NCI-H2107 treated with DMSO at 0.1 percent for 48 hours (cell line): ENCODE measurements at regions not wholly inside any gene's neighbourhood (a gene's known extent, or its start where the extent isn't known, plus 50 kb on each side); places are given as distances from the start of the nearest gene placed in this dataset.
"Not testable (repeated sequence)": the region's sequence is repeated elsewhere in the genome, so short reads cannot be mapped to it uniquely, and the experiment has no call there.

Experiments
- DNase-seq: peaks from one replicate; lab custom pipeline; 2025; ENCODE audit not compliant: unreplicated experiment; lab: John Stamatoyannopoulos, UW

DNA sequence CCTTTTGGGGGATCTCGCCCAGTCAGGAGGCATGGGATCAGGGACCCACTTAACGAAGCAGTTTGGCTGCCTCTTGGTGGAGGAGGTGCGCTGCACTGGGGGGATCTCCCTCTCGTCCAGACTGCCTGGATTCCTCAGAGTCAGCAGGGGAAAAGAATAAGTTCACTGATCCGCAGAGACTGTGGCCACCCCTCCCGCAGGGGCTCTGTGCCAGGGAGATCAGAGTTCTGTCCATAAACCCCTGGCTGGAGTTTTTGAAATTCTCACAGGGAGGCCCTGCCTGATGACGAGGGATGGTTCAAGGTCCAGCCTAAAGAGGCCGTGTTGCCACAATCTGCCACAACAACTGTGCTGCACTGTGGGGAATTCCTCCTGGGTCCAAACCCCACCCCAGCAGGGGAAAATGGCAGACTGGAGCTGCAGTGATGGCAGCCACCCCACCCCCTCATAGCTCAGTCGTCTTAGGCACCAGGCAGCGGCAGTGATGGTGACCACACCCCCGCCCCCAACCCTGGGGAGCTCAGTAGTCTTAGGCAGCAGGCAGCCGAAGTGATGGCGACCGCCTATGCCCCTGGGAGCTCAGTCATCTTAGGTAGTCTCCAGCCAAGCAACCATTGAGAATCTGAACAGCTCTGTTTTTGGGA is 273.8 kb upstream of the USP25 start:
- no peak for DNase-seq

DNA sequence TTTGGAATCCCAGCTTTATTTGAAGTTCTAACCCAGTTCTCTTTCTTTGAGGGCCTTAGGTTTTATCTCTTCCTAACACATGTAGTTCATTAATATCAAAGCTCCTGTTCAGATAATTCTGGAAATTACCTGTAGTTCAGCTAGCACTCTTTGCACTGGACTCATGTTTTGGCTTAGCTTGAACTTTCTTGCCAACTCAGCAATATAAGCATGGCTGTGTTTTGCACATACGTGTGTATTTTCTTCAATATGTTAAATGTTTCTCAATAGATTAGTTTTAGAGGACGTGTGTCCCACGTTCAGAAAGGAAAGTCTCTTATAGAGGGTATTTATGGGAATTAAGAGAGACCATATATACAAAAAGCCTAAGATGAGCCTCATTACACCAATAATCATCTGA is 271.8 kb upstream of the USP25 start:
- DNase-seq = no peak

DNA sequence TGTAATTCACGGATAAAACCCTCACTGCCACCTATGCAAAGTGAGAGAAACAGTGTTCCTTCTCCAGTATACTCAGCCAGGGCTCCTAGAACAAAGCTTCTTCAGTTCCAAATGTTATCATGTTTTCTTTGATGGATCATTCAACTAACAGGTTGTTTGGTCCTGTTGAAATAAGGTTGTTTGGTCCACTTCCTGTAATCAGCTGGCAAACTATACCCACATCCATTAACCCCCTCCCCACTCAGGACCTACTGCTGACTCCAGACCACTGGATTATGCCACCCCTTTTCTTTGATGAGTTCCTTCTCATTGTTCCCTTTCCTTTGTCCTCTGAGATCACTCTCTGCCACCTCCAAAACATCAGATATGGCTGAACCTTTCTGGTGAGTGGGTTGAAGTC is 267.7 kb upstream of the USP25 start:
- no peak for DNase-seq

DNA sequence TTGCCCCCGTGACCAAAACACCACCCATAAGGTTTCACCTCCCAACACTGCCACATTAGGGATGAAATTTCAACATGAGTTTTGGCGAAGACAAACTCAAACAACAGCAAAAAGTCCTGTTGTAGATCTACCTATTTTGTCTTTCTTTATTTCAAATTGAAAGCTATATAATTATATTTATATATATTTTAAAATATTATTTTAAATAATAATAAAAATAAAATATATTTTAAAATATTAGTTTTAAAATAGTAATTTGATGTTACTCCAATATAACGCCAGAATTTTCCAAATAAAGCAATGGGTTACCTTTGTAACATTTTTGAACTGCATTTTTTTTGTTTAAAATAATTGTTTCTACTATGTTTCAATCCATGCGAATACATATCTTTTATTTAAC is 263.5 kb upstream of the USP25 start:
- no peak for DNase-seq

DNA sequence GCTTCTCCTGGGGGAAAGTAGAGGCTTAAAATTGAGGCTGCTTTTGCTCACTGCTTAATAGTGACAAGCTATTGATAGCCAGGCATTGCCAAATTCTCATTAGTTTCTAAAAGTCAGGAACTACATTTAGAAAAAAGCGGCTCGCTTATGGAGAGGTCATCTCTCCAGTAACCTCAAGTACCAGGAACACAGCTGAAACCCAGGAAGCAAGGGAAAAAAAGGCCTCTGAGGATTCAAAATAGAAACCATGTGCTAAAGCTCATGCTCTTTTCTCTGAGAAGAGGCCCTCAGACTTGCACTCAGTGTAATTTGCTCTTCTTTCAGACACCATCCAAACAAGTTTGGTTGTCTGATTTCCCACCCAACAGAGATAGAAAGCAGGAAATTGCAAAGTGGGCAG is 261.4 kb upstream of the USP25 start:
- DNase-seq = no peak

DNA sequence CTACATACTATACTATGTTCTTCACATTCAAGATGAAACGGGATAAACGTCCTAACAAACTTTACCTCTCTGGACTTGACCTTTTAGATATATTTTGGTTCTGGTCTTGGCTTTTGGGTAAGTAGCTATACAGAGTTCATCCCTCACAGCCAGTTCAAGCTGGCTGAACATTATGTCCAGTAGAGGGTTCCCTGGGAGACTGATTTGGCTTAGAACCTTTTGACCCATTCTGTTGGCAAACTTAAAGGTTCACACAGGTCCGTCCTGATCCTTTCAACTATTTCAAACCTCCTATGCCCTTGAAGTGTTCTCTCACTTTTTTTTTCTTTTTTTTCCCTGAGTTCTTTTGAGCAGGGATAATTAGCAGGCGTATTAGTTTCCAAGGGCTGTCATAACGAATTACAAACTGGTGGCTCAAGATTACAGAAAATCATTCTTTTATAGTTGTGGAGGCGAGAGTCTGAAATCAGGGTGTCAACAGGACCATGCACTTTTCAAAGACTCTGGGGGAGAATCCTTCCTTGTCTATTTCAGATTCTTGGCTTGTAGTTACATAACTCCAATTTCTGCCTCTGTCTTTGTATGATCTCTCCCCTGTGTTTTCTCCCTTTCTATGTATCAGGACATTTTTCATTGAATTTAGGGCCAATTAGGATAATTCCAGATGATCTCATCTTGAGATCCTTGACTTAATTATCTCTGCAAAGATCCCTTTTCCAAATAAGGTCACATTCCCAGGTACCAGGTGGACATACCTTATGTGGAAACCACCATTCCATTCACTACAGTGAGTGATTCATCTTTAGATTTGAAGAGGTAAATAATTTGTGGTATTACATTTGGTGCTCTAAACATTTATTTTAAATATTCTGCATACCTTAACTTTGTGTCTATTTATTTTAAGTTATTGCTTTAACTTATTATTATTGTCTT is 257.4 kb upstream of the USP25 start:
- no peak for DNase-seq

DNA sequence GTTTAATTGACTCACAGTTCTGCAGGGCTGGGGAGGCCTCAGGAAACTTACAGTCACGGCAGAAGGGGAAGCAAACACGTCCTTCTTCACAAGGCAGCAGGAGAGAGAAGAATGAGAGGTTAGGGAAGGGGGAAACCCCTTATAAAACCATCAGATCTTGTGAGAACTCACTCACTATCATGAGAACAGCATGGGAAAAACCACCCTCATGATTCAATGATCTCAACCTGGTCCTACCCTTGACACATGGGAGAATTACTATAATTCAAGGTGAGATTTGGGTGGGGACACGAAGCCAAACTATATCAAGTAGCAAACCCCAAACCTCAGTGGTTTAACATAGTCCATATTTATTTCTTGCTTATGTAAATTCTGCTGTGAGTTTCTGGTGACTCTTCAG is 252.0 kb upstream of the USP25 start:
- DNase-seq = not testable (repeated sequence)

DNA sequence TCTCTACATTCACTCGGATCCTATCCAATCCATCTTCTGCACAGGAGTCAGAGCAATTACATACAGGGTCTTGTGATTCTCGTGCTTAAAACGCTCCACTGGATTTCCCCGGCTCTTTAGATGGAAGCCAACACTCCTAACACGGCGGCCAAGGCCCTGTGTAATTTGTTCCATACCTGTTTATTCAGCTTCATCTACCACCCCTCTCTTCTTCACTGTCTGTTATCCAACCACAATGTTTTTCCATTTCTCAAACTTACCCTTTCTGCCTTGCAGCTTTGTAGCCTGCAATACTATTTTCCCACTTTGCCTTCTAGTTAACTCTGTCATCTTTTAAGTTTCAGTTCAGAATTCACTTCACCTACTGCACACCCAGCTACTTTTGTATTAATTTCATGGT is 249.6 kb upstream of the USP25 start:
- no peak for DNase-seq

DNA sequence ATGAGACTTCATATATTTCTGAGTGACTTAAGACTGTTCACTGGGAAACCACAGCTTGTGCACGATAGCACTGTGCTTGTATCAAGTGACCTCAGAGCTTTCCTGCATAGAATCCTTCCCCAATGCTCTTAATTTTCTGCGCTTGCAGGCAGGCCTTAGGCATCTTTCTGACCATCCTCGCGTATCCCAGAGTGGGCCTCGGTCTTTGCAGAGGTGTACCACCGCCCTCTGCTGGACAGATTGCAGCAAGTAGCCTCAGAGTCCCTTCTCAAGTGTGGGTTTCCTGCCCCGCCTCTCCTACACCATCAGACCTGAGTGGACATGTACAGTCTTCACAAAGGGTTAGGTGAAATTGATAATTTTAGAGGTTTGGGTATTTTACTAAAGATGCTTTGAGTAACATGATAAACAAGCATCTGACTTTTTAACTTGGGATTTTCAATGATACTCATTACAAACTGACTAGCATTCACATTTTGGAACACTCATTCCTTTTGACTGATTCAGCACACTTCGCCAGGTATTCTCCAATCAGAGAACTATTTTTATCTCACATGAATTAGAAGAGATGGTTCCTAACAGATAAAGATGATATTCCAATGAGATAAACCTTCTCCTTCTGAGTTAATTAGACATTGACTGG is 246.5 kb upstream of the USP25 start:
- DNase-seq = peak; percentile 60

DNA sequence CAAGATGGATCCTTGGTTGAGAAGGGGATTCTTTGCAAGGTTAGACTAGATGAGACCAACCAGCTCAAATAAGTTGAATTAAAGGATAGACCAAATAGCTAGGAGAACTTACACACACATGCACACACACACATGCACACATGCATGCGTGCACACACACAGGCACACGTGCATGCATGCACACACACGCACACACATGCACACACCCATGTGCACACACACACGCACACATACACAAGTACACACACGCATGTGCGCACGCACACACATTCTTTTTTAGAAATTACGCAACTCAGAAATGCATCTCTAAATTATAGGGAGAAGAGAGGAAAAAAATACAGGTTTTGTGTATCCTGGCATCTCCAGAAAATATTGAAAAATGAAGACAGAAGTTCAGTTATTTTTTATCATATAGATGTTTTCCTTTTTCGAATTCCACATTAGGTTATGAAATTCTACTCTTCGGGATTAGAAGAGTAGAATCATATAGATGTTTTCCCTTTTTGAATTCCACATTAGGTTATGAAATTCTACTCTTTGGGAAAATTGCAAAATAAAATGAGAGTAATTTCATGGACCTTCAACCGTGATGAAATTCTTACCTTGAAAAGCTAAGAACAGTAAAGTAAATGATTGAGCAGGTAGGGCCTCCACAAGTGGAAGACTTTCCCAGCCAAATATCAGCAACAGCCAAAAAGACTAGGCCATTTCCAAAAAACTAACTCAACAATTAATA is 243.2 kb upstream of the USP25 start:
- no peak for DNase-seq

DNA sequence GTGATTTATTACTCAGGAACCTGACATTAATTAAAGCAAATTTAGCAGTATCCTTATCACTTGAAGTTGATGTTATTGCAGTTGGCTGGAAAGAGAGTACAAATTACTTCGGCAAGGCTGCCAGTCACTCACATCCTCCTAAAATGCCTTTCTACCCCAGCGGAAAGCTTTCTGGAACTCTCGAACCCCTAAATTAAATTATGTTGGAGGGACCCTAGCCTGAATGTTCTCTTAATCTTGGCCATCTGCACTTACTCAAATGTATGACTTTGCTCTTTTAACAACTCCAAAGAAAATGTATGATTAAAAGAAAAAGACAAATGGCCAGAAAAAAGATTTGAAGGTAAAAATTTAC is 242.6 kb upstream of the USP25 start:
- DNase-seq = no peak

DNA sequence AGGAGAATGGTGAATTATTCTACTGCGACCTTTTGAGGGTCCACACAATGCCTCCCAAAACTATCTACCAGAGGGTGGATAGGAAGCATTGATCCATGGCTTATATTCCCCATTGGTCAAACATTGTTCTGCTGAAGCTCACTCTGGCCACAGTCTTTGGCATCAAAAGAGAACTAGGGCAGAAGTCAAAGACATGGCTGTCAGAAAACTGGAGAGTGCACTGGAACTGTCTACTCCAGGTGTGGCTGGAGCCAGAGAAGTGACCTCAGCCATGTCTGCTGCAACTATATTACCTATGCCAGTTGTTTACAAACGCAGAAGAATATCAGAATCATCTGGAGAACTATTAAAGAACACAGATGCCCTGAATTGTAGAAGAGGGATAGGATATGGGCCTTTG is 238.7 kb upstream of the USP25 start:
- no peak for DNase-seq

DNA sequence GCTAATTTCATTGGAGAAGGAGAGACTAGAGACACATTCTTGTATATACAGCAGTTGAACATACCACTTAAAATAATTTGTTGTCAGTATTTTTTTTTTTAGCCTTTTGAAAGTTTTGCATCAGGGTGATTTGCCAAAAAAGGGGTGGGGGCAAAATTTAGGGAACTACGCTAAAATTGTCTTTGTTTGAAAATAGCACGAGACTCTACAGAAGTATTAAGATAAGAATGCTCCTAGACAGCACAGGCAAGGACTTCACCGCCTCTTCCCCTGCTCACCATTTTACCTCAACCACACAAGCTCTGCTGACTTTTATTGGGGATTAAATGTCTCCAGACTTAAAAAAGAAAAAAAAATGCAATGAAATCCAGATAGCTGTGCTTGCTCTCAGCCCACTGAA is 236.1 kb upstream of the USP25 start:
- no peak for DNase-seq

DNA sequence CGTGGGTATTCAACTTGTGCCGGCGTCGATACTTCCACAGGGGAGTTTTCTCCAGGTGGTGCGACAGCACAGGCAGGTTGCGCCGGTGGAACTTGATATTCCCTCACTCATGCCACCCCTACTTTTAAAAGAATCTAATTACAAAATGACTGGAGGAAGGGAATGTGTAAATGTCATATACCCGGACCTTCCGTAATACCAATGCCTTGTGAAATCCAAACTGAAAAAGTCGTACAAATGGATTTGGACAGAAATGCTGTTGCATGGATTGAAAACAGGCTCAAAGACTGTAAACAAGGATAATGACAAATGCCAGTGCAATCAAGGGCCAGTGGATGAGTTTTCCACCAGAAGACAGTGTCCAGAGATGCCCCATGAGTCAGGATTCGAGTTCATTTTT is 235.3 kb upstream of the USP25 start:
- no peak for DNase-seq

DNA sequence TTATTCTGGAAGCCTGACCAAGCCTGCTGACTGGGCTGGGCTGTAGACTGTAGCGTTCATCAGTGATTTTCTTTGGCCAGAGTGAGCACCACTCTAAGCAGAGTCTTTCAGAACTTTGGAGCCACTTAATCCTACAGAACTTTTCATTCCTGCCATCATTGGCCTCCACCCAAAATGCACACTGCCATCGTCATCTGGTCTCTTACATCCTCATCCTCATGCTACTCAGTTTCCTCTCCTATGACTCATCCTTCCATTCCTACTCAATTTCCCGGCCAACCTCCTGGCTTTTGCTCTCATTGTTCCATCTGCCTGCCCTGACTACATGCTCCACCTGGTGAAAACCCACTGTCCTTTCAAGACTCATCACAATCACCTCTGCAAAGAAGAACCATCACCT is 233.8 kb upstream of the USP25 start:
- DNase-seq = no peak

DNA sequence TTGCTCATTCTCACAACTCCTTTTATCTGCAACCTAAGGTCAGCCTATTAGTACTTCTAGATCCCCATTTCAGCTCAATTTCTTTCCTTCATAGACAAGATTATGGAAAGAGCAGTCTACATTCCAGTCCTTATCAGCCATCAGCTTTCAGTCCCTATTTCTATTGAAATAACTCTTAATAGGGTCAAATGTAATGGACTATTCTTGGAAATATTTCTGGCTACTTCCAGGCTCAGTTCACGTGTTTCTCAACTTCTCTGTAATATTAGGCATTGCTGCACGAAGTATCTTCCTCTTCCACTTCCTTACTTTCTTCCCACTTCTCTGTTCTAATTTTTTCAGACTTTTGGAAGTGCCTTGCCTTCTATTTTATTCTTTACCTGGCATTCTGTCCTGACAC is 232.9 kb upstream of the USP25 start:
- DNase-seq = no peak

DNA sequence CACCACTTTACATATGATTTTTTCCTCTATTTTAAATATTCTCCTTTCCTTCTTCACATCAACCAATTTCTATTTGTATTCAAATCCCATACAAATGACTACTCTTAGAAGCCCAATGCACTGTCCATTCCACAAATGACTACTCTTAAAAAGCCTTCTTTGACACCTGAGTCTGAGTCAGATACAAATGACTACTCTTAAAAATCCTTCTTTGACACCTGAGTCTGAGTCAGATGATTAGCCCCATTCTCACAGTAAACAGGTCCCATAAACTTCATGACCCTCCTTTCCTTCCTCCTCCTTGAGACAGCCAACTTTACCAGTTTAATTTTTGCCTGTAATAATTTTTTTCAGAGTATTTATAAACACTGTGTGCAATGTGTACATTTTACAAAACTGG is 231.3 kb upstream of the USP25 start:
- no peak for DNase-seq

DNA sequence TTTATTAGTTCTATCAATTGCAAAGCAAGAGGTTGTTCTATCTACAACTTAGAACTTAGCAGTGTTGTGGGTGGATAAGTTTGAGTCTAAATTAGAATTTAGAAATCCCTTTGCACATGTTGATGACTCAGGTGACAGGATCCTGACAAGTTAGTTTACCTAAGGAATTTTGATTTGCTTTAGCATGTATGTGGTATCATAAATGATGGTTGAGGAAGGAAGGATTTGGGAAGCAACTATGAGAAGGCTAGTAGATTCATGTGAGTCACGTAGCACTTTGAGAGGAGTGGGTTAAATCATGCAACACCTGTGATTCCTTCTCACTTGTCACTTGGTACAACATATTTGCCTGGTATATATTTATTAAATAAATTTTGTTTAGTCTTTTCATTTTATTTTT is 223.7 kb upstream of the USP25 start:
- no peak for DNase-seq

DNA sequence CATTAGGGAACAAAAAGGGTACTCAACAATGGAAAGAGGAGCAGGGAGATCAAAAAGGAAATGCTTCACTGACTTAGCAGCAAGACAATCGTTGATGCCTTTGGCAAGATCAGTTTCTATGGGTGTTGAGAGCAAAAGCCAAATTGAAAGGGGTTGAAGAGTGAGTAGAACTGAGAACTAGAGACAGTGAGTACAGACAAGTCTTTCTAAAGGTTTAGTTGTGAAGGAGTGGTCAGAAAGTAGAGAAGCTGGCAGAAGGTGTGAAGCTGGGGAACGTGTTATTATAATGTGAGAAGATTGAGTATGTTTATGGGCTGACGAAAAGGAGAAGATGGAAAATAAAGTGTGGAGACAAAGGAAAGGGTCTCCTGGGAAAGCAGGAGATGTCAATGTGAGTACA is 221.2 kb upstream of the USP25 start:
- no peak for DNase-seq

DNA sequence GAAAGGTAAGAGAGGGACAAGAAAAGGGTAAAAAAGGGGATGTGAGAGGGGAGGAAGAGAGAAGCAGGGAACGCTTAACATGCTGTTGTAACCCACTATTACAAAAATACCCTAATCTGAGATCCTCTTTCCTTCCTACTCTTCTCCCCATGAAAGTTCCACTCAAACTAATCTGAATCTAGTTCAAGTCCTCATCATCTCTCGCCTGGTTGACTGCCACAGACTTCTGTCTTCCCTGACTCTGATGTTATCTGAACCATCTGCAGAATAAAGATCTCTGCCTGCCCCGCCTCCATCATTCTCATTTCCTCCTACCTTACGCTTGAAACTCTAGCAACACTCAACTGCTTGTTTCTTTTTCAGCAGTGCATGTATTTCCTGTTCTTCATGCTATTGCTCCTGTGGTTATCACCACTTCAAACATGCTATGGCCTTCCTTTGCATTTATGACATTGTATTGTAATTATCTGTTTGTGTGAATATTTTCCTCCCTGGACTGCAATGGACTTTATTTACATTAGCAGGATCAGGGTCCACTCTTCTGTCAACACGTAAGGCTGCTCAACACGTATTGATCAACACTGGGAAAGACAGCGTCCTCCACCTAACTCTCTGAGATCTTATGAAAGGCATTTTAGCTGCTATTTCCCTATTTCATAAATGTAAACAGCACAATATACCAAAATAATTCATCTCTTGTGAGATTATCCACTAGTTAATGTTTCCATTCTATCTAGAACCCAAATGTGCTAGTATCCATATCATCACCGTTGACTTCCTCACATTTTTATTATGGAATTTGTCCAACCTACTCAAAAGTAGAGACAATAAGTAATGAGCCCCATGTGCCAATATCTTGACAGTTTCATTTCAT is 215.5 kb upstream of the USP25 start:
- DNase-seq = no peak

DNA sequence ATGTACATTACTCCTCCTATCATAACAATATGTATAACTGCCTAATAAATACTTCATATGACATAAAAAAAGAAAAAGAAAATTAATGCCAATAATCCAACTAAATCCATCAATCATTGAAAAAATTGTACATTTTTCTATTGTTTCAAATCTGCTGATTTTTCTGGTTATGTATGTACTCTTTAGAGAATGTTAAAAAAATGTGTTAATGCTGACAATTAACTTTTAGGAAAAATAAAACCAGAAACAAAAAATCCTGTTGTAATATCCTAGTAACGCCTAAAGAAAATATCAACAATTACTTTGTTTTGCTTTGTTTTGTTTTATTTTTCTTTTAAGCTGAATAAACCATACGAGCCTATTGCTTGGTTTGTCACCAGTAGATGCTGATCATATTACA is 213.9 kb upstream of the USP25 start:
- DNase-seq = no peak
